ENCODE measurements at regions not wholly inside any gene's neighbourhood (a gene's known extent, or its start where the extent isn't known, plus 50 kb on each side); places are given as distances from the start of the nearest gene placed in this dataset.

GRCh38 chr1:29884740-29885139 is 648.4 kb downstream of the PTPRU start:
- TF ChIP-seq PPARA (CRISPR knock-in tag; IDR thresholded peaks at IDR 0.05; ENCODE audit: borderline replicate concordance) (no peak), ARNTL (CRISPR knock-in tag; IDR thresholded peaks at IDR 0.05; ENCODE audit: borderline replicate concordance, low read depth) (no peak), POU6F1 (CRISPR knock-in tag; IDR thresholded peaks at IDR 0.05; ENCODE audit: borderline replicate concordance, low read depth) (no peak), BACH2 (CRISPR knock-in tag; IDR thresholded peaks at IDR 0.05; ENCODE audit: borderline replicate concordance) (no peak), ZNF8 (CRISPR knock-in tag; IDR thresholded peaks at IDR 0.05) (no peak), TSHZ2 (CRISPR knock-in tag; IDR thresholded peaks at IDR 0.05) (no peak), ZNF70 (CRISPR knock-in tag; IDR thresholded peaks at IDR 0.05) (no peak)
